GM23338 (cell line): ENCODE measurements at regions not wholly inside any gene's neighbourhood (a gene's known extent, or its start where the extent isn't known, plus 50 kb on each side); places are given as distances from the start of the nearest gene placed in this dataset.

ENCODE experiments used
- ATAC-seq: fragments of 200-7000 bp; cut with Tn5 transposase; 3 replicates; pipeline ENCODE4 v1.9.1; 2020
- DNase-seq: peaks from one replicate; pipeline ENCODE4 v3.0.0-alpha.2; 2015; ENCODE audit warnings: low spot score
- H2AFZ ChIP-seq: fragments of 200-600 bp; sonication (generic); 2 replicates; pipeline ENCODE4 v1.8.0; 2016; ENCODE audit warnings: antibody characterized with exemption, mild to moderate bottlenecking, moderate library complexity
- H3F3A ChIP-seq: fragments of 200-600 bp; sonication (generic); replicated peaks from 2 replicates; pipeline ENCODE4 v1.8.0; 2017; ENCODE audit warnings: antibody characterized with exemption, mixed run types, low read depth
- H3K27ac ChIP-seq: fragments of 200-600 bp; sonication (generic); 2 replicates; pipeline ENCODE4 v1.6.1; 2016; ENCODE audit warnings: low read depth
- H3K27me3 ChIP-seq: fragments of 200-600 bp; sonication (generic); 2 replicates; pipeline ENCODE4 v1.8.0; 2016; ENCODE audit warnings: mild to moderate bottlenecking, mixed run types, moderate library complexity; ENCODE audit not compliant: insufficient read depth
- H3K36me3 ChIP-seq: fragments of 200-600 bp; sonication (generic); 2 replicates; pipeline ENCODE4 v1.8.0; 2016; ENCODE audit warnings: mild to moderate bottlenecking; ENCODE audit not compliant: insufficient read depth
- H3K4me1 ChIP-seq: fragments of 200-600 bp; sonication (generic); 2 replicates; pipeline ENCODE4 v1.8.0; 2016; ENCODE audit warnings: mild to moderate bottlenecking, moderate library complexity; ENCODE audit not compliant: insufficient read depth
- H3K4me2 ChIP-seq: fragments of 200-600 bp; sonication (generic); 2 replicates; pipeline ENCODE4 v1.7.1; 2017; ENCODE audit warnings: mixed run types
- H3K4me3 ChIP-seq: fragments of 200-600 bp; sonication (generic); 2 replicates; pipeline ENCODE4 v1.6.1; 2016; ENCODE audit warnings: mixed run types
- H3K79me2 ChIP-seq: fragments of 200-600 bp; sonication (generic); replicated peaks from 2 replicates; pipeline ENCODE4 v1.8.0; 2017; ENCODE audit warnings: mild to moderate bottlenecking; ENCODE audit not compliant: insufficient read depth
- H3K9me2 ChIP-seq: fragments of 200-600 bp; sonication (generic); 2 replicates; pipeline ENCODE4 v1.8.0; 2017; ENCODE audit not compliant: insufficient read depth
- H4K20me1 ChIP-seq: fragments of 200-600 bp; sonication (generic); replicated peaks from 2 replicates; pipeline ENCODE4 v1.8.0; 2017; ENCODE audit warnings: mild to moderate bottlenecking; ENCODE audit not compliant: insufficient read depth
- H3K27ac Mint-ChIP-seq: 2 replicates; pipeline ENCODE4 v1.8.0; 2020; ENCODE audit warnings: inconsistent platforms, mild to moderate bottlenecking, moderate library complexity, mixed read lengths
- H3K27me3 Mint-ChIP-seq: 3 replicates; pipeline ENCODE4 v1.8.0; 2022; ENCODE audit warnings: low read depth, mild to moderate bottlenecking, moderate library complexity, mixed read lengths, inconsistent platforms; ENCODE audit not compliant: insufficient read depth, poor library complexity
- H3K36me3 Mint-ChIP-seq: 3 replicates; pipeline ENCODE4 v1.8.0; 2021; ENCODE audit warnings: low read depth, mild to moderate bottlenecking, inconsistent platforms, moderate library complexity, mixed read lengths
- H3K4me1 Mint-ChIP-seq: 3 replicates; pipeline ENCODE4 v1.8.0; 2020; ENCODE audit warnings: mild to moderate bottlenecking, inconsistent platforms, mixed read lengths
- H3K4me3 Mint-ChIP-seq: 3 replicates; pipeline ENCODE4 v1.8.0; 2021; ENCODE audit warnings: moderate library complexity, mild to moderate bottlenecking, inconsistent platforms, mixed read lengths
- H3K9me3 Mint-ChIP-seq: 3 replicates; pipeline ENCODE4 v1.8.0; 2020; ENCODE audit warnings: moderate library complexity, mild to moderate bottlenecking, inconsistent platforms, mixed read lengths
- CREB1 ChIP-seq: fragments of 250-450 bp; sonication (Bioruptor Pico); IDR thresholded peaks from 2 replicates; pipeline ENCODE4 v1.5.0; 2020; ENCODE audit warnings: low read depth, mild to moderate bottlenecking, moderate library complexity
- CTCF ChIP-seq, 2 experiments: fragments of 200-600 bp in 1 of 2; sonication (generic) in 1 of 2; conservative IDR thresholded peaks; 2 replicates each; pipeline versions ENCODE4 v1.5.1 to v1.6.1; 2016 to 2017; ENCODE audit warnings: antibody characterized with exemption in 2 of 2, low read depth in 2 of 2, mild to moderate bottlenecking in 2 of 2, moderate library complexity in 1 of 2
- NANOG ChIP-seq: IDR thresholded peaks from 2 replicates; pipeline ENCODE4 v1.6.1; 2016; ENCODE audit warnings: antibody characterized with exemption, borderline replicate concordance
- REST ChIP-seq: IDR thresholded peaks from one replicate; pipeline ENCODE4 v1.6.1; 2018; ENCODE audit warnings: antibody characterized with exemption; ENCODE audit not compliant: unreplicated experiment

- no peaks in the 10 kb centered on the region; the same call in 2 of the 3 replicates for H3K36me3 Mint-ChIP-seq
- H3K27ac Mint-ChIP-seq, result peak overlapping the region; percentile 16; the same call in 1 of the 2 replicates
- no peak for ATAC-seq
These were observed 680.6 kb upstream of the NECTIN3 start for GRCh38 chr3:110391042-110391441.

GRCh38 chr3:110391640-110392395 is 679.8 kb upstream of the NECTIN3 start:
- peaks cover 26% of the 10 kb centered on the region for H3K4me1 Mint-ChIP-seq
- Histone ChIP-seq H2AFZ (peak overlapping the region; percentile 11), H3K4me3 (no peak overlapping the region), H3K27me3 (no peaks in the 10 kb centered on the region), H3K36me3 (no peaks in the 10 kb centered on the region), H3K79me2 (no peaks in the 10 kb centered on the region), H3K4me2 (peak overlapping the region; percentile 62), H3F3A (no peaks in the 10 kb centered on the region), H3K9me2 (peaks cover 12% of the 10 kb centered on the region; the same call in 1 of the 2 replicates), H4K20me1 (no peaks in the 10 kb centered on the region), H3K4me1 (peaks cover 26% of the 10 kb centered on the region), H3K27ac (no peak overlapping the region)
- H3K27ac Mint-ChIP-seq, result peak overlapping the region; percentile 87
- ATAC-seq (no peak), DNase-seq (no peak)
- no peaks in the 10 kb centered on the region for H3K9me3 Mint-ChIP-seq
- H3K27me3 Mint-ChIP-seq, result no peaks in the 10 kb centered on the region
- H3K4me3 Mint-ChIP-seq, result no peak overlapping the region
- no peaks in the 10 kb centered on the region; the same call in 2 of the 3 replicates for H3K36me3 Mint-ChIP-seq
- TF ChIP-seq CTCF (conservative IDR thresholded peaks at IDR 0.05; ENCODE audit: low read depth in 2 of 2) (no peak), CREB1 (CRISPR knock-in tag) (no peak)

More at GRCh38 chr3:110391042-110391441, 680.6 kb upstream of the NECTIN3 start:
- no peaks in the 10 kb centered on the region for H3K9me3 Mint-ChIP-seq
- peak; percentile 2 for DNase-seq
- no peaks in the 10 kb centered on the region for H3F3A ChIP-seq
- H2AFZ ChIP-seq, result no peak overlapping the region
- TF ChIP-seq REST (no peak), NANOG (peak; percentile 65; the same call in 1 of the 2 replicates)
- peak overlapping the region; percentile 62 for H3K4me2 ChIP-seq
- H3K79me2 ChIP-seq, result no peaks in the 10 kb centered on the region
- H3K4me3 Mint-ChIP-seq, result no peak overlapping the region
- H3K4me1 Mint-ChIP-seq, result peaks cover 26% of the 10 kb centered on the region
- H3K4me3 ChIP-seq, result 0 out of 2 replicates have a peak overlapping the region, but pooled peaks have one; percentile 7
- no peaks in the 10 kb centered on the region for H3K36me3 ChIP-seq
- no peaks in the 10 kb centered on the region for H3K27me3 ChIP-seq
- H3K9me2 ChIP-seq, result peaks cover 8% of the 10 kb centered on the region; the same call in 1 of the 2 replicates
- no peaks in the 10 kb centered on the region for H4K20me1 ChIP-seq
- no peaks in the 10 kb centered on the region for H3K27me3 Mint-ChIP-seq
- 0 out of 2 replicates have a peak overlapping the region, but pooled peaks have one; percentile 9 for H3K27ac ChIP-seq
- peaks cover 26% of the 10 kb centered on the region for H3K4me1 ChIP-seq
